HepG2 (cell line): ENCODE measurements at regions not wholly inside any gene's neighbourhood (a gene's known extent, or its start where the extent isn't known, plus 50 kb on each side); places are given as distances from the start of the nearest gene placed in this dataset.

Experiments used
- ARID3A ChIP-seq: IDR thresholded peaks from 2 replicates; pipeline ENCODE4 v1.6.1; 2012; ENCODE audit warnings: low read depth, low read length, improper control_type of control experiment
- ARID5B ChIP-seq: IDR thresholded peaks from 2 replicates; pipeline ENCODE4 v1.4.0; 2020; ENCODE audit warnings: mild to moderate bottlenecking, missing genetic modification reagents
- KLF16 ChIP-seq, 2 experiments: sonication (generic) in 1 of 2; formaldehyde crosslinking in 1 of 2; IDR thresholded peaks; 2 replicates each; pipeline versions ENCODE4 v1.6.1 to v1.8.0; 2016 to 2023; ENCODE audit warnings: missing genetic modification reagents in 2 of 2, missing compliant biosample characterization in 1 of 2
- MAX ChIP-seq: IDR thresholded peaks from 2 replicates; pipeline ENCODE4 v1.6.1; 2012; ENCODE audit warnings: inconsistent platforms
- MXD4 ChIP-seq: IDR thresholded peaks from 2 replicates; pipeline ENCODE4 v1.6.1; 2016; ENCODE audit warnings: mild to moderate bottlenecking, missing biosample characterization, missing genetic modification reagents
- MYNN ChIP-seq: sonication (generic); formaldehyde crosslinking; IDR thresholded peaks from 2 replicates; pipeline ENCODE4 v1.4.0; 2020; ENCODE audit warnings: mild to moderate bottlenecking, low read depth, missing genetic modification reagents
- NFYB ChIP-seq: sonication (generic); formaldehyde crosslinking; IDR thresholded peaks from 2 replicates; pipeline ENCODE4 v1.4.0; 2020; ENCODE audit warnings: missing genetic modification reagents
- YEATS2 ChIP-seq: sonication (generic); formaldehyde crosslinking; IDR thresholded peaks from 2 replicates; pipeline ENCODE4 v1.4.0; 2020; ENCODE audit warnings: missing genetic modification reagents, borderline replicate concordance
- ZNF101 ChIP-seq: sonication (generic); formaldehyde crosslinking; IDR thresholded peaks from 2 replicates; pipeline ENCODE4 v1.4.0; 2020; ENCODE audit warnings: mild to moderate bottlenecking, low read depth, missing genetic modification reagents, borderline replicate concordance
- ZNF318 ChIP-seq: sonication (generic); formaldehyde crosslinking; IDR thresholded peaks from 2 replicates; pipeline ENCODE4 v1.4.0; 2020; ENCODE audit warnings: mild to moderate bottlenecking, missing genetic modification reagents
- ZNF556 ChIP-seq: sonication (generic); formaldehyde crosslinking; IDR thresholded peaks from 2 replicates; pipeline ENCODE4 v1.4.0; 2020; ENCODE audit warnings: mild to moderate bottlenecking, missing genetic modification reagents, borderline replicate concordance
- ZNF619 ChIP-seq: sonication (generic); formaldehyde crosslinking; IDR thresholded peaks from 2 replicates; pipeline ENCODE4 v1.4.0; 2020; ENCODE audit warnings: mild to moderate bottlenecking, missing genetic modification reagents
- ZNF777 ChIP-seq: sonication (generic); formaldehyde crosslinking; IDR thresholded peaks from 2 replicates; pipeline ENCODE4 v1.4.0; 2020; ENCODE audit warnings: missing genetic modification reagents

- TF ChIP-seq ZNF318, result no peak
- TF ChIP-seq ZNF619 (CRISPR knock-in tag), result no peak
- TF ChIP-seq MXD4 (CRISPR knock-in tag), result no peak
- TF ChIP-seq ARID3A, result no peak
- TF ChIP-seq ZNF556 (CRISPR knock-in tag), result no peak
- no peak for TF ChIP-seq MAX
- TF ChIP-seq ARID5B (CRISPR knock-in tag), result no peak
- TF ChIP-seq ZNF777 (CRISPR knock-in tag), result no peak
- TF ChIP-seq KLF16 (CRISPR knock-in tag; IDR thresholded peaks at IDR 0.05), result no peak
- no peak for TF ChIP-seq NFYB (CRISPR knock-in tag)
- no peak for TF ChIP-seq YEATS2 (CRISPR knock-in tag)
- TF ChIP-seq MYNN (CRISPR knock-in tag), result no peak
- no peak for TF ChIP-seq ZNF101
These were observed 926.5 kb upstream of the CDH6 start (continued) for GRCh38 chr5:30267026-30267425.
